Activated CD4-positive, alpha-beta T cell treated with anti-CD3 and anti-CD28 coated beads, Interleukin-2, amount 10 ng/mL, durations not matched to agents 7 days and 5 days (primary cell): ENCODE measurements at regions not wholly inside any gene's neighbourhood (a gene's known extent, or its start where the extent isn't known, plus 50 kb on each side); places are given as distances from the start of the nearest gene placed in this dataset.

ENCODE experiments used
- CTCF ChIA-PET: fragments of 350-600 bp; sonication (Branson Sonifier 250); formaldehyde crosslinking; loops from one replicate; lab custom pipeline; 2021; ENCODE audit warnings: antibody characterized with exemption; lab: Charles Lee
- POLR2A ChIA-PET: fragments of 350-600 bp; sonication (Branson Sonifier 250); formaldehyde crosslinking; loops from one replicate; lab custom pipeline; 2021; ENCODE audit warnings: antibody characterized with exemption; lab: Charles Lee
- DNase-seq: peaks from one replicate; pipeline ENCODE4 v3.0.0-alpha.2; 2020
- H3K27ac Mint-ChIP-seq: one replicate; pipeline ENCODE4 v1.8.0; 2021; ENCODE audit warnings: mild to moderate bottlenecking, moderate library complexity, mixed read lengths
- H3K27me3 Mint-ChIP-seq: one replicate; pipeline ENCODE4 v1.8.0; 2021; ENCODE audit warnings: mixed read lengths
- H3K36me3 Mint-ChIP-seq: one replicate; pipeline ENCODE4 v1.8.0; 2021; ENCODE audit warnings: low read depth, mixed read lengths
- H3K4me1 Mint-ChIP-seq: one replicate; pipeline ENCODE4 v1.8.0; 2021; ENCODE audit warnings: mixed read lengths
- H3K4me3 Mint-ChIP-seq: one replicate; pipeline ENCODE4 v1.8.0; 2021; ENCODE audit warnings: mild to moderate bottlenecking, moderate library complexity, mixed read lengths
- H3K9me3 Mint-ChIP-seq: one replicate; pipeline ENCODE4 v1.8.0; 2021; ENCODE audit warnings: mixed read lengths

- DNase-seq: no peak
- H3K27me3 Mint-ChIP-seq: peaks cover 6% of the 10 kb centered on the region
- H3K27ac Mint-ChIP-seq: no peak overlapping the region
- peaks cover 2% of the 10 kb centered on the region for H3K9me3 Mint-ChIP-seq
- ChIA-PET POLR2A (no interaction called here), CTCF (no interaction called here)
- H3K4me3 Mint-ChIP-seq: no peak overlapping the region
- H3K36me3 Mint-ChIP-seq: no peaks in the 10 kb centered on the region
- no peaks in the 10 kb centered on the region for H3K4me1 Mint-ChIP-seq
Measured at GRCh38 chr7:156236936-156237599, 403.5 kb upstream of the RNF32 start.

GRCh38 chr7:156236181-156236889, 404.2 kb upstream of the RNF32 start:
- Mint-ChIP-seq H3K36me3 (no peaks in the 10 kb centered on the region), H3K9me3 (peaks cover 2% of the 10 kb centered on the region), H3K4me1 (no peaks in the 10 kb centered on the region), H3K27me3 (peaks cover 2% of the 10 kb centered on the region), H3K4me3 (no peak overlapping the region), H3K27ac (no peak overlapping the region)
- POLR2A ChIA-PET: no interaction called here
- CTCF ChIA-PET: no interaction called here
- no peak for DNase-seq

- H3K36me3 Mint-ChIP-seq: no peaks in the 10 kb centered on the region
- ChIA-PET CTCF (no interaction called here), POLR2A (no interaction called here)
- no peak overlapping the region for H3K4me3 Mint-ChIP-seq
- peaks cover 2% of the 10 kb centered on the region for H3K9me3 Mint-ChIP-seq
- H3K27me3 Mint-ChIP-seq: no peaks in the 10 kb centered on the region
- DNase-seq: no peak
- no peaks in the 10 kb centered on the region for H3K4me1 Mint-ChIP-seq
- no peak overlapping the region for H3K27ac Mint-ChIP-seq
Measured at GRCh38 chr7:156234666-156235494, 405.7 kb upstream of the RNF32 start.

GRCh38 chr7:156234192-156234591, 406.4 kb upstream of the RNF32 start:
- no peaks in the 10 kb centered on the region for H3K36me3 Mint-ChIP-seq
- ChIA-PET CTCF (no interaction called here), POLR2A (no interaction called here)
- H3K27me3 Mint-ChIP-seq: no peaks in the 10 kb centered on the region
- H3K4me3 Mint-ChIP-seq: no peak overlapping the region
- DNase-seq: no peak
- no peaks in the 10 kb centered on the region for H3K4me1 Mint-ChIP-seq
- no peak overlapping the region for H3K27ac Mint-ChIP-seq
- peaks cover 2% of the 10 kb centered on the region for H3K9me3 Mint-ChIP-seq

GRCh38 chr7:156232931-156233705, 407.5 kb upstream of the RNF32 start:
- peaks cover 2% of the 10 kb centered on the region for H3K9me3 Mint-ChIP-seq

GRCh38 chr7:156230576-156230975, 410.0 kb upstream of the RNF32 start:
- Mint-ChIP-seq H3K9me3 (no peaks in the 10 kb centered on the region), H3K36me3 (no peaks in the 10 kb centered on the region), H3K27me3 (peaks cover 2% of the 10 kb centered on the region), H3K4me3 (no peak overlapping the region), H3K27ac (no peak overlapping the region), H3K4me1 (no peaks in the 10 kb centered on the region)
- ChIA-PET POLR2A (no interaction called here), CTCF (no interaction called here)
- DNase-seq: no peak

More at GRCh38 chr7:156232931-156233705, 407.5 kb upstream of the RNF32 start:
- ChIA-PET CTCF (no interaction called here), POLR2A (no interaction called here)
- DNase-seq: no peak
- Mint-ChIP-seq H3K27ac (no peak overlapping the region), H3K4me3 (no peak overlapping the region), H3K36me3 (no peaks in the 10 kb centered on the region), H3K4me1 (no peaks in the 10 kb centered on the region), H3K27me3 (no peaks in the 10 kb centered on the region)

GRCh38 chr7:156224833-156225225, 412.6 kb upstream of the SHH start:
- CTCF ChIA-PET: no interaction called here
- no peak for DNase-seq
- Mint-ChIP-seq H3K9me3 (no peaks in the 10 kb centered on the region), H3K4me3 (no peak overlapping the region), H3K36me3 (no peaks in the 10 kb centered on the region), H3K27me3 (peaks cover 2% of the 10 kb centered on the region), H3K4me1 (no peaks in the 10 kb centered on the region), H3K27ac (no peak overlapping the region)
- POLR2A ChIA-PET: no interaction called here

GRCh38 chr7:156223935-156224832, 411.9 kb upstream of the SHH start:
- POLR2A ChIA-PET: no interaction called here
- no peaks in the 10 kb centered on the region for H3K4me1 Mint-ChIP-seq
- CTCF ChIA-PET: interaction anchor here (0.5 kb wide), 1 partner anchor 11 kb away, joined by 4 read pairs; no protein-coding TSS in a partner anchor
- H3K36me3 Mint-ChIP-seq: no peaks in the 10 kb centered on the region
- DNase-seq: no peak
- H3K27ac Mint-ChIP-seq: no peak overlapping the region
- H3K27me3 Mint-ChIP-seq: peaks cover 2% of the 10 kb centered on the region
- no peaks in the 10 kb centered on the region for H3K9me3 Mint-ChIP-seq
- H3K4me3 Mint-ChIP-seq: no peak overlapping the region

- DNase-seq: no peak
- no peak overlapping the region for H3K4me3 Mint-ChIP-seq
- H3K4me1 Mint-ChIP-seq: no peaks in the 10 kb centered on the region
- POLR2A ChIA-PET: no interaction called here
- H3K36me3 Mint-ChIP-seq: no peaks in the 10 kb centered on the region
- peaks cover 2% of the 10 kb centered on the region for H3K27me3 Mint-ChIP-seq
- CTCF ChIA-PET: no interaction called here
- no peaks in the 10 kb centered on the region for H3K9me3 Mint-ChIP-seq
- H3K27ac Mint-ChIP-seq: no peak overlapping the region
Measured at GRCh38 chr7:156222611-156223010, 410.3 kb upstream of the SHH start.

- no peaks in the 10 kb centered on the region for H3K9me3 Mint-ChIP-seq
- H3K27me3 Mint-ChIP-seq: peaks cover 2% of the 10 kb centered on the region
- CTCF ChIA-PET: no interaction called here
- no peak overlapping the region for H3K4me3 Mint-ChIP-seq
- no peak for DNase-seq
- POLR2A ChIA-PET: no interaction called here
- H3K36me3 Mint-ChIP-seq: no peaks in the 10 kb centered on the region
- H3K27ac Mint-ChIP-seq: no peak overlapping the region
- H3K4me1 Mint-ChIP-seq: no peaks in the 10 kb centered on the region
Measured at GRCh38 chr7:156222151-156222550, 409.9 kb upstream of the SHH start.

- DNase-seq: no peak
- no peak overlapping the region for H3K27ac Mint-ChIP-seq
- no peak overlapping the region for H3K4me3 Mint-ChIP-seq
- no peaks in the 10 kb centered on the region for H3K36me3 Mint-ChIP-seq
- H3K27me3 Mint-ChIP-seq: no peaks in the 10 kb centered on the region
- POLR2A ChIA-PET: no interaction called here
- no peaks in the 10 kb centered on the region for H3K9me3 Mint-ChIP-seq
- CTCF ChIA-PET: no interaction called here
- H3K4me1 Mint-ChIP-seq: no peaks in the 10 kb centered on the region
Measured at GRCh38 chr7:156220701-156221100, 408.4 kb upstream of the SHH start.

- H3K36me3 Mint-ChIP-seq: no peaks in the 10 kb centered on the region
- ChIA-PET CTCF (no interaction called here), POLR2A (no interaction called here)
- H3K27ac Mint-ChIP-seq: no peak overlapping the region
- no peaks in the 10 kb centered on the region for H3K4me1 Mint-ChIP-seq
- no peaks in the 10 kb centered on the region for H3K27me3 Mint-ChIP-seq
- no peaks in the 10 kb centered on the region for H3K9me3 Mint-ChIP-seq
- no peak for DNase-seq
- no peak overlapping the region for H3K4me3 Mint-ChIP-seq
Measured at GRCh38 chr7:156220078-156220605, 407.9 kb upstream of the SHH start.
